Non-pigmented ciliary epithelial cell (primary cell): ENCODE measurements at regions not wholly inside any gene's neighbourhood (a gene's known extent, or its start where the extent isn't known, plus 50 kb on each side); places are given as distances from the start of the nearest gene placed in this dataset.

Experiments used
- DNase-seq: peaks from one replicate; pipeline ENCODE4 v3.0.0-alpha.2; 2010; ENCODE audit warnings: low read depth

- no peak for DNase-seq
These were observed 242.7 kb downstream of the BCOR start for GRCh38 chrX:39854772-39855747.

DNA sequence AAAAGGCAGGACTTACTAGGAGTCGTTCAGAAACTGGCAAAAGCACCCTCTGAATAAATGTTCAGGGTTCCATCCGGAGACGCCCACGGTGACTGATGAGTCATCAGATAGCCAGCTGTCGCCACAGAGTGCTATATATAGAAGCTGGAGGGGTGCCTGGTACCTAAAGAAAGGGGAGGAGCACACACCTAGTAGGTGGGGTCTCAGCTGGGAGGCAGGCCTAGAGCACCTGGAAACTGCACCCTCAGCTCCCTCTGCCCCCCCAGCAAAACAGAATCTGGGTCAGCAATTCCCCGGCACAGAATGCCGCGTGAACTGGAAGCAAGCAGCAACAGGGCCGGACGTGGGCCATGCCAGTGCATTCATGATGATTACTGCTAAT, 242.0 kb downstream of the BCOR start:
- no peak for DNase-seq

GRCh38 chrX:39856472-39857121, 241.2 kb downstream of the BCOR start:
- DNase-seq: no peak

GRCh38 chrX:39857780-39858179, 240.0 kb downstream of the BCOR start:
- DNase-seq: no peak

DNA sequence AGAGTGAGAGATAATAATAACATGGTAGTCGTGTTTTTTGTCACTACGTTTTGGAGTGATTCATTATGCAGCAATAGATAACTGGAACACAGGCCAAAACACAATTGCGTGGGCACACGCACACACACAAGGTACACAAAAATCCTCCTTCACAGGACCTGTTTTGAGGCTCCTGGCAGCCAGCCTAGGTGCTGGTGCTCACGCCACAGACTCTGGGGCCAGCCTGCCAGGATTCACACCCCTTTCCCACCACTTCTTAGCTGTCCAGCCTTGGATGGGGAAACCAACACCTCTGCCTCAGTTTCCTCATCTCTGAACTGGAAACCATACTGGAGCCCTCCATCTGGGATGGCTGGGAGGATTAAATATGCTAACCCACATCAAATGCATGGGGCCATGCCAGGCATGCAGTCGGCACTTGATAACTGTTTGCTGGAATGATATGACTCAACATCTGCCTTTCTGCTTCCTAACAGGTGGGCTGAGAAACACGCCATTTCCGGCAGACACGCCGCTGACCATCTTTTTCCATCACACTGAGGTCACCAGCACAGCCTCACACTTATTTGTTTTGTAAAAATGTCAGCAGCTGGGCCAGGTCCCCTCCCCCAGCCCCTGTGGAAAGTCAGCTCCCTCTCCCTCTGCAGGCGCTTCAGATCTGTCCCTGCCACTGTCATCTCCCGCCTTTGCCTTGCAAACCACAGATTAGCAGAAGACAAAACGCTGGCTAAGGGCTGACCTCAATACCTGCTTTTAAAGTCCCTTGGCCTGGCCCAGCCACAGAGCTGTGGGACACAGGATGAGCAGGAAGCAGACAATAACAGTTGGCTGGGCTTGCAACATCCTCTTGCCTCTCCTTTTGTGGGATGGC, 237.5 kb downstream of the BCOR start:
- no peak for DNase-seq

DNA sequence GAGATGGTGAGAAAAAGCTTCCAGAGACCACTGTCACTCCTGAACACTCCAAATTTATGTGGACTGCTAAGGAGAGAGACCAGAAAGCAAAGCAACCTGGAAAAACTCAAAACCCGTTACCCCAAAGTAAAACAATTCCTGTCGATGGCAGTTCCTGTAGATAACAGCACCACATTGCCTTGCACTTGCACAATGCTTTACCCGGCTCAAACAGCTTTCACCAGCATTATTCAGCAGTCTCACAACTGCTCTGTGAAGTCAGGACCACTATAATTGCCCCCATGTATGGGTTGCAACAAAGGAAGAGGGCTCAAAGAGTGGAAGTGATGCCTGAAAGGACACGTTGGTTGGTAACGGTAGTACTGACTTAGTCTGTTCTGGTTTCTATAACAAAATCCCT, 234.8 kb downstream of the BCOR start:
- no peak for DNase-seq

GRCh38 chrX:39866229-39866628, 231.5 kb downstream of the BCOR start:
- no peak for DNase-seq

DNA sequence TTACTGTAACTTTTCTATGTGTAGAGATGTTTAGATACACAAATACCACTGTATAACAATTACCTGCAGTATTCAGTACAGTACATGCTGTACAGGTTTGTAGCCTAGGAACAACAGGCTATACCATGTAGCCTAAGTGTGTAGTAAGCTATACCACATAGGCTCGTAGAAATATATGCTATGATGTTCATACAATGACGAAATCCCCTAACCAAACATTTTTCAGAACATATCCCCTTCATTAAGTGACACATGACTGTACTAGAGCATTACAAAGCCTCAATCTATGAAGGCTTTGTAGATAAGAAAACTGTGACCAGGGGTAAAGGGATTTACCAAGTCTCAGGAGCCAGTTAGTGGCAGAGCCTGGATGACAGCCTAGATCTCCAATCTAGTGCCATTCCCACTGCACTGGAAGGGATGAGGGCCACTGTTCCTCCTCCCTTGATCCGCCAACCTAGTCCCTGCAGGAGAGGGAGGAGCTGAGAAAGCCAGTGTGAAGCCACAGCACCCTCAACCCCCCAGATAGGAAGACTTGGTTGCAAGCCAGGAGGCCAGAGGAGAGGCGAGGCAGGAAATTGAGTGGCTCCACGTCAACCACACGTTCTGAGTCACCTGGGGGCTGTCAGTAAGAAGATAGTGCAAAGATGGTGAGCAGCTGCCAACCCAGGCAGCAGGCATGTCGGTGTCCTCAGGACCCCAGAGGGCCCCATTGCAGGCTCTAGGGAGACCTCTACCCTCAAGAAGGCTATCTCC, 227.7 kb downstream of the BCOR start:
- DNase-seq: no peak

GRCh38 chrX:39871648-39872047, 226.1 kb downstream of the BCOR start:
- no peak for DNase-seq

- DNase-seq: no peak
These were observed 224.6 kb downstream of the BCOR start for GRCh38 chrX:39873117-39873516.

- DNase-seq: no peak
These were observed 223.4 kb downstream of the BCOR start for GRCh38 chrX:39874202-39874816.

GRCh38 chrX:39875834-39876628, 221.7 kb downstream of the BCOR start:
- DNase-seq: no peak

DNA sequence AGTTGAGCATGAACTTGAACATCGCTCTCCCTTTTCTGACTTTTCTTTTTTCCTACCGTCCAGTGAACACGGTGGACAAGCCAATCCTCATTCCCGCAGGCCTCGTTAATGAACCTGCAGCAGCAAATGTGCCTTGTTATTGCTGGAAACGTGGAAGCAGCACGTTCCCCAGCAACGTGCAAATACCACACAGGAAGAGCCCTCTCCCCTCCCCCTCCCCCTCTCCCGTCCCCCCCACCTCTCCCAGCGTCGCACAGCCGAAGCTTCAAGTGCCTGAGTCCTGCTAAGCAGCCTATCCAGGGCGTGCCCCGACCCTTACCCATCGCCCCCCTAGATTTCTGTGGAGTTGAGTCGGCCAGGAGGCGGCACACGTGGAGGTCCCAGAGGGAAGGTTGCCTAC, 219.9 kb downstream of the BCOR start:
- no peak for DNase-seq

- no peak for DNase-seq
These were observed 214.1 kb downstream of the BCOR start for GRCh38 chrX:39883666-39884065.

GRCh38 chrX:39886282-39886681, 211.5 kb downstream of the BCOR start:
- DNase-seq: no peak

- no peak for DNase-seq
These were observed 209.0 kb downstream of the BCOR start for GRCh38 chrX:39888730-39889129.

GRCh38 chrX:39889704-39890103, 208.1 kb downstream of the BCOR start:
- DNase-seq: no peak

GRCh38 chrX:39890807-39891206, 207.0 kb downstream of the BCOR start:
- DNase-seq: no peak

- DNase-seq: no peak
These were observed 206.0 kb downstream of the BCOR start for GRCh38 chrX:39891781-39892180.
